NCI-H82 (cell line): ENCODE measurements at regions not wholly inside any gene's neighbourhood (a gene's known extent, or its start where the extent isn't known, plus 50 kb on each side); places are given as distances from the start of the nearest gene placed in this dataset.
"Not testable (repeated sequence)": the region's sequence is repeated elsewhere in the genome, so short reads cannot be mapped to it uniquely, and the experiment has no call there.

Source experiments
- DNase-seq: peaks from one replicate; lab custom pipeline; 2025; lab: John Stamatoyannopoulos, UW

DNA sequence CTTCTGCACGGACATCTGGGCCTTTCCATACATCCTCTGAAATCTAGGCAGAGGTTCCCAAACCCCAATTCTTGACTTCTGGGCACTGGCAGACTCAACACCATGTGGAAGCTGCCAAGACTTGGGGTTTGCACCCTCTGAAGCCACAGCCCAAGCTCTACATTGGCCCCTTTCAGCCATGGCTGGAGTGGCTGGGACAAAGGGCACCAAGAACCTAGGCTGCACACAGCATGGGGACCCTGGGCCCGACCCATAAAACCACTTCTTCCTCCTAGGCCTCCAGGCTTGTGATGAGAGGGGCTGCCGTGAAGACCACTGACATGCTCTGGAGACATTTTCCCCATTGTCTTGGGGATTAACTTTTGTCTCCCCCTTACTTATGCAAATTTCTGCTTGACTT is 158.0 kb downstream of the GNAI1 start:
- DNase-seq: not testable (repeated sequence)

DNA sequence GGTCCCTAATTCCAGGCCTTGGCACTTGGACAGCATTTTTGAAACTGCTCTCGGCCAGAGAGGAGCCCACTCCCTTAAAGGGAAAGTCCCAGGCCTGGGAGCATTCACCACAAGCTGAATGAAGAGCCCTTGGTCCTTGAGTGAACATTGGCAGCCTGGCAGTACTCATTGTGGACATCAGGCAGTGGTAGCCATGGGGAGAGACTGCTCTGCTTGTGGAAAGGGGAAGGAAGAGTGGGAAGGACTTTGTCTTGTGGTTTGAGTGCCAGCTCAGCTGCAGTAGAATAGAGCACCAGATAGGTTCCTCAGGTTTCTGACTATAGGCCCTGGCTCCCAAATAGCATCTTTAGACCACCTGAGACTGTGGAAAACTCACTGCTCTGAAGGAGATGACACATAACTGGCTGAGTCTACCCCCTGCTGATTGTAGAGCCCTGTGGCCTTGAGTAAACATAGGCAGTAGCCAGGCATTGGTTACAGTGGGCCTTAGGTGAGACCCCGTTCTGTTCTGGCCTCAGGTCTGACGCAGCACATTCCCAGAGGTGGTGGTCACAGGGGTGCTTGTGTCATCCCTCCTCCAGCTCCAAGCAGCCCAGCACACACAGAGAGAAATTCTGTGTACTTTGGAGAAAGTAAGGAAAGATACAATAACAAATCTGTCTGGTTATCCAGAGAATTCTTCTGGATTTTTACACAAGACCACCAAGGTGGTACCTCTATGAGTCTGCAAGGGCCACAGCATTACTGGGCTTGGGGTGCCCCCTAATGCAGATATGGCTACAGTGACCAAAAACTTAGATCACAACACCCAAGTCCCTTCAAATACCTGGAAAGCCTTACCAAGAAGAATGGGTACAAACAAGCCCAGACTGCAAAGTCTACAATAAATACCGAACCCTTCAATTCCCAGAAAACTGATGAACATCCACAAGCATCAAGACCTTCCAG is 153.8 kb downstream of the GNAI1 start:
- DNase-seq: peak; percentile 29

DNA sequence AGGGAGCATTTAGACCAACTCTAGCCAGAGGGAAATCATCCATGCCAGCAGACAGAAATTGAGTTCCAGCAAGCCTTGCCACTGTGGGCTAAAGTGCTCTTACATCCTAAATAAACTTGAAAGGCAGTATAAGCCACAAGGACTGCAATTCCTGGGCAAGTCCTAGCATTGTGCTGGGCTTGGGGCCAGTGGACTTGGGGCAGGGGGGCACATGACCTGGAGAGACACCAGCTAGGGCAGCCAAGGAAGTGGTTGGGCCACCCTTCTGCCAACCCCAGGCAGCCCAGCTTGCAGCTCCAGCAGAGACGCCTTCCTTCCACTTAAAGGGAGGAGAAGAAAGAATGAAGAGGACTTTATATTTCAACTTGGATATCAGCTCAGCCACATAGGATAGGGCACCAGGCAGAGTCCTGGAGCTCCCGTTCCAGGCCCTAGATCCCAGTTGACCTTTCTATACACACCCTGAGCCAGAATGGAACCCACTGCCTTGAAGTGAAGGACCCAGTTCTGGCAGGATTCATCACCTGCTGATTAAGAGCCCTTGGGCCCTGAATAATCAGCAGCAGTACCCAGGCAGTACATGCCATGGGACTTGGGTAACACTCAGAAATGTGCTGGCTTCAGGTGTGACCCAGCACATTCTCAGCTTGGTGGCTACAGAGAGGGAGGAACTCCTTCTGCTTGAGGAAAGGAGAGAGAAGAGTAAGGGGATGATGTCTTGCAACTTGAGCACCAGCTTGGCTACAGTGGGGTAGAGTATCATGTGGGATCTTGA is 153.0 kb downstream of the GNAI1 start:
- DNase-seq: no peak

DNA sequence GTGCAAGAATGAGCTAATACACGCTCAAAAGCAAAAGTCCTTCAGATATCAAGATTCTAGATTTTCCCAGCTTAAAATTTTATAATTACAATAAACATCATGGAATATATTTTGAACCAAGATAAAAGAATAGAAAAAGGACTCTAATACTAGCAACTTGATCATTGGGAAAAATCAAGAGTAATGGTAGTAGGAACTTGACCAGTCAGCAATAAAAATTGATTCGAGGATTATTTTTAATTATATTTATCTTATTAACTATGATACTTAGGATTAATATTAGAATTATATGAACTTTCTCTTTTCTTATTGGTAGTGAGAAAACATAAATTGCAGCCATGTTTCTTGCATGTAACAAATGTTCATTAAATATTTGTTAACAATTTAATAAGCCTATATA is 152.0 kb downstream of the GNAI1 start:
- DNase-seq: no peak

DNA sequence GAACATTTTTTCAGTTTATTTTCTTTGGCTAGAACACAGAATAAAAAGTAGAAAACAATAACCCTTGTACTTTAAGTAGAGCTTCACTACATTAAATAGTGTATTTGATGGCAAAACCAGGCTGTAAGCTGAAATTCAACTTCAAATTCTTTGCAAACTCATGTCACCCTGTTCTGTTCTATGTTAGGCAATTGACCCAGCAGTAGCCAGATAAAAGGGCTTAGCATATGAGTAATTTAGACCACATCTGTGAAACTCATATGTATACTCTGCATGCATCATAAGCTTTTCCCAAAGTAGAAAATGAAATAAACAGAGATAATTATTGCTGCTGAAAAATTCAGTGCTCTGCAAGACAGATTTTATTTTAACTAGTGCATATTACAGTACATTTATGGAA is 150.2 kb downstream of the GNAI1 start:
- no peak for DNase-seq

DNA sequence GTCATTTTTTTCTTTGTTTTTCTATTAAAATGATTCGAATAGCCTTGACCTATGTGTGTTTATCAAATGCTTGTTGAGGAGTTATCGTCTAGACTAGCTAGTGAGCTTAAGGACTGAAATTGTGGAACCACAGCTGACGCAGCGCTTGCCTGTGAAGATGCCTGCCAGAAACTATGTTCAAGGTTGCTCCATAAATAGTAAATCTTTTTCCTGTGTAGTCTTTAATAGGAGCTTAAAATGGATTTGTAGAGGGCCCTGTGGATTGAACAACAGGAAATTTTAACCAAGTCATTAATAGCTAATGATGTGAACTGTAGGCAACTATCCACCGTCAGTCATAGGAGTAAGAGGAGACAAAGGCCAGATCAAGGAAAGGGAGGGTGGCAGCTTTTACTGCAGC is 145.1 kb downstream of the GNAI1 start:
- DNase-seq: no peak

DNA sequence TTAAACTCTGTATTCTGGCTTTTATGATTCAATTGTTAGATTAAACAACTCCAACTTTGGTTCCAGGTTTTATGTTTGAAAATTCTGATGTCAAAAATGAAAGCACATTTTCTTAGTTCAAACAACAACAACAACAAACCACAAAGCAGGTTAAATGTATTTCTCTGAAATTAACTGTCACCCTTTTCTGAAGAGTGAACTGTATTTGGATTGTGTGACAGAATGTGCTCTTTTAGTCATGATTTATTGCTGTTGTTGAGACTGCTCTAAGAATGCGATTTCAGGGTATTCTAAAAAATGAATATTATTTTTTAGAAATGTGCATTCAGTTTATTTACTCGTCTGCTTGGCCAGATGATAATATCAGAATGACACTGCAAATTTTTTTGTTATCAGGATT is 144.1 kb downstream of the GNAI1 start:
- no peak for DNase-seq

DNA sequence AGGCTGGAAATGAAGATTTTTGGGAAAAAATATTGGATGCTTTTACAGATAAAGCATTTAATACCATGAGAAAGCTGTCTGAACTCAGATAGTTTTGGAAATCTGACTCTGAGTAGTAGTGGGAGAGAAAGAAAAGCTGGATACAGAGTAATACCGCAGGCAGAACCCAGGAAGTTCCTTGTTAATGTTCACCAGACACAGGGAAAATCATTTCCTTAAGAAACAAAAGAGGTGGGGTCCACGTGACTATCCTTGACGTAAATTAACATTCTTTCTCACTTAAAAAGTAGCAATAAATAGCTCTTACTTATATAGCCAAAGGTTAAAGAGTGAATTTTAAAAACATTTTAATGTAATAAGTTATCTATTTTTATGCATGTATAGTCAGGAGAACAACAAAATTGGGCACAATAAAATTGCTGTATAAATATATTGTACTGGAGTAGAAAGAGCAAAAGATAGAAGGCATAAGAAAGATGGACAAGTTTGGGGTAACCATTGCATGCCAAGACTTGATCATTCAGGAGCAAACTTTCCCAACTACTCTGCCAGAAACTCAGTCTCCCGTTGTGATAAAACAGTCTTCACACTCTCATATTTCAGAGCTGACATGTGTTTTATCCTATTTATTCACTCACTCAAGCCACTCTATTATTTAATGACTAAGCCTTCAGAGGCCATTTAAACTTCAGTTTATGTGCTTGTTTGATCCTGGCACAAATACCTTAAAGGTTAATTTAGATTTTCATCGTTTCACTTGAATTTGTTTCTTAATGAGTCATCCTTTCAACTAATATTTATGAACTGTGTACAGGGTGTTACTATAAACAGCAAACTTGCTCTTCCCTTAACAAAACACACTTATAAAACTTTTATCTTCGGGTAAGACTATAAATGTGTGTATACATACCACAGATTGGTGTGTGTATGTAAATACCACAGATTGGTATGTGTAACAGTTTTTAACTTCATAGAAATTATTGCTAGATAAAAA is 143.1 kb downstream of the GNAI1 start:
- DNase-seq: no peak
